ENCODE measurements at regions not wholly inside any gene's neighbourhood (a gene's known extent, or its start where the extent isn't known, plus 50 kb on each side); places are given as distances from the start of the nearest gene placed in this dataset.
A peak's percentile ranks its signal among the peaks of the same experiment; 100 is the strongest.

- Histone ChIP-seq H4K20me1 (ENCODE audit: low read length) (no peaks in the 10 kb centered on the region), H2AFZ (ENCODE audit: low read length) (no peak overlapping the region)
- POLR2A ChIA-PET (ENCODE audit: unreplicated experiment): no interaction called here
These were observed 237.0 kb upstream of the SLC14A2 start for GRCh38 chr18:45378308-45378707.

GRCh38 chr18:45378933-45379332 is 236.3 kb upstream of the SLC14A2 start:
- Histone ChIP-seq H3K36me3 (ENCODE audit: low read depth, low read length) (no peaks in the 10 kb centered on the region), H4K20me1 (ENCODE audit: low read length) (no peaks in the 10 kb centered on the region), H2AFZ (ENCODE audit: low read length) (no peak overlapping the region), H3K27ac (ENCODE audit: low read length) (no peak overlapping the region), H3K27me3 (ENCODE audit: low read length) (no peaks in the 10 kb centered on the region), H3K4me1 (ENCODE audit: insufficient read depth, low read length) (peaks cover 22% of the 10 kb centered on the region), H3K4me2 (ENCODE audit: low read length) (no peak overlapping the region), H3K9me3 (ENCODE audit: low read length) (no peaks in the 10 kb centered on the region), H3K4me3 (ENCODE audit: low read length) (no peak overlapping the region), H3K9me2 (replicated peaks; ENCODE audit: low read length) (no peaks in the 10 kb centered on the region), H3K9ac (ENCODE audit: low read length) (no peak overlapping the region), H3F3A (ENCODE audit: low read length, unreplicated experiment) (no peaks in the 10 kb centered on the region), H3K79me2 (ENCODE audit: low read length) (no peaks in the 10 kb centered on the region)
- intact Hi-C loops (cut with micrococcal nuclease): no loop called here
- ATAC-seq (no peak), DNase-seq (no peak)
- no TSS peak for BruUV-seq (replicated peaks)
- POLR2A ChIA-PET (ENCODE audit: unreplicated experiment): no interaction called here
- CTCF ChIA-PET: no interaction called here
- TF ChIP-seq EZH2 (IDR thresholded peaks at IDR 0.05; ENCODE audit: low read length, unreplicated experiment): no peak
- TF ChIP-seq EZH2phosphoT487 (IDR thresholded peaks at IDR 0.05; ENCODE audit: borderline replicate concordance, low read length): no peak
- no peak for TF ChIP-seq CTCF (conservative IDR thresholded peaks at IDR 0.05; ENCODE audit: low read depth, low read length)

More at GRCh38 chr18:45378308-45378707, 237.0 kb upstream of the SLC14A2 start:
- BruUV-seq (replicated peaks): no TSS peak
- Histone ChIP-seq H3K27ac (ENCODE audit: low read length) (no peak overlapping the region), H3K4me2 (ENCODE audit: low read length) (no peak overlapping the region), H3K4me3 (ENCODE audit: low read length) (no peak overlapping the region), H3F3A (ENCODE audit: low read length, unreplicated experiment) (no peaks in the 10 kb centered on the region), H3K79me2 (ENCODE audit: low read length) (no peaks in the 10 kb centered on the region), H3K9me3 (ENCODE audit: low read length) (no peaks in the 10 kb centered on the region), H3K9me2 (replicated peaks; ENCODE audit: low read length) (no peaks in the 10 kb centered on the region), H3K36me3 (ENCODE audit: low read depth, low read length) (no peaks in the 10 kb centered on the region), H3K9ac (ENCODE audit: low read length) (no peak overlapping the region), H3K27me3 (ENCODE audit: low read length) (no peaks in the 10 kb centered on the region), H3K4me1 (ENCODE audit: insufficient read depth, low read length) (peaks cover 22% of the 10 kb centered on the region)
- TF ChIP-seq EZH2phosphoT487 (IDR thresholded peaks at IDR 0.05; ENCODE audit: borderline replicate concordance, low read length) (no peak), CTCF (conservative IDR thresholded peaks at IDR 0.05; ENCODE audit: low read depth, low read length) (no peak)
- intact Hi-C loops (cut with micrococcal nuclease): no loop called here
- CTCF ChIA-PET: no interaction called here
- ATAC-seq (no peak), DNase-seq (no peak)

GRCh38 chr18:45379903-45380302 is 235.4 kb upstream of the SLC14A2 start:
- H3K4me1 ChIP-seq (ENCODE audit: insufficient read depth, low read length): peaks cover 15% of the 10 kb centered on the region
- H4K20me1 ChIP-seq (ENCODE audit: low read length): no peaks in the 10 kb centered on the region
- ChIA-PET POLR2A (ENCODE audit: unreplicated experiment) (no interaction called here), CTCF (no interaction called here)
- H3K9ac ChIP-seq (ENCODE audit: low read length): no peak overlapping the region
- no peak overlapping the region for H3K4me3 ChIP-seq (ENCODE audit: low read length)
- H3K4me2 ChIP-seq (ENCODE audit: low read length): no peak overlapping the region
- DNase-seq (peak; percentile 6), ATAC-seq (no peak)
- BruUV-seq (replicated peaks): no TSS peak
- H3F3A ChIP-seq (ENCODE audit: low read length, unreplicated experiment): no peaks in the 10 kb centered on the region
- H2AFZ ChIP-seq (ENCODE audit: low read length): no peak overlapping the region
- H3K9me2 ChIP-seq (replicated peaks; ENCODE audit: low read length): no peaks in the 10 kb centered on the region
- TF ChIP-seq EZH2phosphoT487 (IDR thresholded peaks at IDR 0.05; ENCODE audit: borderline replicate concordance, low read length) (no peak), CTCF (conservative IDR thresholded peaks at IDR 0.05; ENCODE audit: low read depth, low read length) (no peak), EZH2 (IDR thresholded peaks at IDR 0.05; ENCODE audit: low read length, unreplicated experiment) (no peak)
- no peaks in the 10 kb centered on the region for H3K27me3 ChIP-seq (ENCODE audit: low read length)
- no peaks in the 10 kb centered on the region for H3K9me3 ChIP-seq (ENCODE audit: low read length)
- no peak overlapping the region for H3K27ac ChIP-seq (ENCODE audit: low read length)
- intact Hi-C loops (cut with micrococcal nuclease): loop anchor here (10.0 kb wide), 1 partner anchor 1755 kb away; no protein-coding TSS in a partner anchor
- no peaks in the 10 kb centered on the region for H3K79me2 ChIP-seq (ENCODE audit: low read length)
- H3K36me3 ChIP-seq (ENCODE audit: low read depth, low read length): no peaks in the 10 kb centered on the region

Measured in PC-3 (cell line).